HG03103 (cell line): ENCODE measurements at regions not wholly inside any gene's neighbourhood (a gene's known extent, or its start where the extent isn't known, plus 50 kb on each side); places are given as distances from the start of the nearest gene placed in this dataset.
"Not testable (repeated sequence)": the region's sequence is repeated elsewhere in the genome, so short reads cannot be mapped to it uniquely, and the experiment has no call there.

Experiments used
- ATAC-seq: cut with Tn5 transposase; IDR thresholded peaks from one replicate; pipeline ENCODE4 v1.9.1; 2021; ENCODE audit warnings: low read depth; ENCODE audit not compliant: unreplicated experiment

- not testable (repeated sequence) for ATAC-seq
These were observed 318.5 kb downstream of the BCL2L11 start for GRCh38 chr2:111439237-111439636.

GRCh38 chr2:111441614-111442013 is 320.9 kb downstream of the BCL2L11 start:
- not testable (repeated sequence) for ATAC-seq

DNA sequence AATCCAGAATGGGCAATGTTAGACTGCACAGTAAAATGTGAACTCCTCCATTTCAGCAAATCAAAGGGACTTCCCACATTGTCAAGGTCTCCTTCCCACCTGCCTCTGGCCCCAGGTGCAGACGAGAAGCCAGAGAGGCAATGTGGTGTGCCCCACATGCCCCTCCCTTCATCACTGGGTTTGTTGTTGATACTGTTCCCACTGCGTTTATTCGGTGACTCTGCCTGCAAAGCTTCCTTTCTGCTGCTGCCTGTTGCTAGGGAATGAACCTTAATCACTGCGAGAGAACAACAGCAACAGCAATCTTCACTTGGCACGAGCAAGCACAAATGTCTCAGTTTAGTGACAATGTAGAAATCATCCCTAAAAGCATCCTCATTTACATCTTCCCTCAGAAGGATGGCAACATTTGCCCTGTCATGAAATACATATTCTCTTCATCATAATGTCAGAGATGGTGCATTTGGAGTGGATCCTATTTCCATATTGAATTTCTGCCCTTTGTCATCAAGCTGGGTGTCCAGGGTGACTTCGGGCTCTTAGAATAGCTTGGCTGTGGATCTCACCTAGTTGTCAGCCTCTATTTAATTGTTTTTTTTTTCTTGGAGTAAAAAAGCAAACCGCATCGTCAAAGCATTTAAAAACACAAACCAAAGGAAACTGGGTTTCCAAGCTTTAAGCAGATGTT is 322.2 kb downstream of the BCL2L11 start:
- not testable (repeated sequence) for ATAC-seq

- not testable (repeated sequence) for ATAC-seq
These were observed 323.8 kb downstream of the BCL2L11 start for GRCh38 chr2:111444516-111444915.

DNA sequence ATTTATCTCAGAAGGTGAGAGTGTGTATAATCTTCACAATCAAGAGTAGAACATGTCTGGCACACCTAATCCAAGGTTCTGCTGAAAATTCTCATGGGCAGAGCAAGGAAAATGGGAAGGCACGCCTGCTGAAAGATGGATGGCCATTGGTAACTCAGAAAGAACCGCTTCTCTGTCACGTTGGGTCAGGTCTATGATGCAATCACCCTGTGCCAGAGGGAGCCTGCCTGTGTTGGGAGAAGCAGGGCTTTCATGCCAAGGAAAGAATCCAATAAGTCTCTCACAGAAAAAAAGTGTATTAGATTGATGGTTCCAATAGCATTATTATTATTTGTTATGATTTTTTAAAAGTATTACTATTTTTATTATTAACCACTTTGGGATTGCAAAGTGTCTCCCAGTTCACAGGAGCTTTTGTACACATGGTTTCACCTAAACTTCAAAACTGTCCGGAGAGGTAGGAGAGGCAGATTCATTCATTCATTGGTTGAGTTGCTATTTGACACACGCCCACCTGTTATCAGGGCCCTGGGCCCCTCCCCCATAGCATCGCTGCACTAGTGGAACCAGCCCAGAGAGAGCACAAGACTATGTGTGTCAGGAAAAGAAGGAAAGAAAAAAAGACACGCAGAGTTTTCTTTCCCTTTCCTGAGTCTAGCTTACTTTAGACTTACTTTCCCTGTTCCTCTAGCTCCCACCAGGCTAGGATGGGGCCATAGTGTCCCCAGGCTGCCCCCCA is 324.6 kb downstream of the BCL2L11 start:
- not testable (repeated sequence) for ATAC-seq

- ATAC-seq = not testable (repeated sequence)
These were observed 325.2 kb downstream of the BCL2L11 start for GRCh38 chr2:111445941-111446340.

DNA sequence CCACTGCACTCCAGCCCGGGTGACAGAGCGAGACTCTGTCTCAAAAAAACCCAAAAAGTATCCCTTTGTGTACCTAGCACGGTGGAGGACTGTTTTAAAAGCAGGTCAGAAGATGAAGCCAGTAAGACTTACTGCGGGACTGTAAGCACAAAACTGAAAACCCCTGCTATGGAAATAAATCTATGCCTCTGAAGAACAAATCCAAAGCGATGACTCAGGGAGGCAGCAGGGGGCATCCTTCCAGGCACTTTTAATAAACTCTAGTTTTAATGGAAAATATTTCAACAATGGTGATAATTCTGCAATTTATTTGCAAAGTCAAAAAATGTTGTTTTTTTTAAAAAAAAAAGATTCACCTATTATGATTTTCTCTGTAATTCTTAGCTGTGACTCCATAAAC is 326.8 kb downstream of the BCL2L11 start:
- not testable (repeated sequence) for ATAC-seq

DNA sequence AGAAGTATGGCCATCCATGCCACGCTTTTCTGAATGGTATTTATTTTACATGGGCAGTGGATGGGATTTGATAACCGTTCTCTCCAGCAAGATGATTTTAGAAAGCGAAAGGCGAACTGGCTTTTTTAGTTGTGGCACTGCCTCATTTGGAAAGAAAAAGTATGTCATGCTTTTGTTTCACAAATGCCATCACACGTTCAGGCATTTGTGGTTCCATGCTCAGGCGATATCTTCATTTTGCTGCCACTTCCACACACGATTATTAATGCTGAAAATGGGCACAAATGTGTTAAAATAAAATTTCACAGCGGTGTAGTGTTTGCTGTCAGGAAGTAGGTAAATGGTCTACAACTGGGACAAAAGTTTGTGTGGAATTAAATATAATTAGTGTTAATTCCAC is 328.1 kb downstream of the BCL2L11 start:
- not testable (repeated sequence) for ATAC-seq

- ATAC-seq = not testable (repeated sequence)
These were observed 329.8 kb downstream of the BCL2L11 start for GRCh38 chr2:111450526-111450925.

DNA sequence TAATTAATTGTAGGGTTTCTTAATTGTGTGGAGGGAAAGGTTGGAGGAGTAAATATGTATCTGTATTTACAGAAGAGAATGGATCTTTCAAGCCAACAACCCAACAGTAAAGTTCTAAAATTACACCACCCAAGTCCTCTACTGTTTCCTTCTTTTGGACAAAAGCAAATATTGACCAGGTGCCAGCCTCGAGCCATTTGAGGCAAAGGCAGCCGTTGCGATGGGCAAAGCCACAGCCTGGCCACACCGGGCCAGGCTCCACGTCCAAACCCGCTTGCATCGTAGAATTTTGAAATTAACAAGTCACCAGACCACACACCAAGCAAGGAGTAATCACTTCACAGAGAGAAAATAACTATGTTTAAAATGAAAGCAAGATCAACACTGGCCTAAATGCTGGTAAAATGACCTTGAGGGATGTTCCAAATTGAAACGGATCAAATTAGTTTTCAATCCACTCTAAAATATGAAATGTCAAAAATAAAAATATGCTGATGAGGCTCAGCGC is 331.0 kb downstream of the BCL2L11 start:
- ATAC-seq = not testable (repeated sequence)

DNA sequence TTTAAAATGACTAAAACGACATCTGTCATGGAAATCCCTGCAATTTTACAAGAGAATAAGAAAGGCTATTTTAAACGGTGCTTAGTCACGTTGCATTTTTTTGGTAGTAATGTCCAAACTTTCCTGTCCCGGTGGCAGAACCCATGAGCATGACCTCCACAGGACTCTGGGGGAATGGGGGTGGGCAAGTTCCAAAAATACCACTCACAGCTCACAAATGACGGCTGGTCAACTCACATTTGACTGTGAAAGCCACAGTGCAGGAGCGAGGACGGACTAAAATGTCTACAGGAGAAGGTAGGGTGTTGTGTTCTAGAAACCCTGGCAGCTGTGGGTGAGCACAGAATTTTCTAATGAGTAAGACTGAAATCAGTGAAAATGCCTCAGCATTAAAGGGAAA is 331.5 kb downstream of the BCL2L11 start:
- peak; percentile 63 for ATAC-seq

GRCh38 chr2:111453308-111453707 is 332.6 kb downstream of the BCL2L11 start:
- ATAC-seq = not testable (repeated sequence)

DNA sequence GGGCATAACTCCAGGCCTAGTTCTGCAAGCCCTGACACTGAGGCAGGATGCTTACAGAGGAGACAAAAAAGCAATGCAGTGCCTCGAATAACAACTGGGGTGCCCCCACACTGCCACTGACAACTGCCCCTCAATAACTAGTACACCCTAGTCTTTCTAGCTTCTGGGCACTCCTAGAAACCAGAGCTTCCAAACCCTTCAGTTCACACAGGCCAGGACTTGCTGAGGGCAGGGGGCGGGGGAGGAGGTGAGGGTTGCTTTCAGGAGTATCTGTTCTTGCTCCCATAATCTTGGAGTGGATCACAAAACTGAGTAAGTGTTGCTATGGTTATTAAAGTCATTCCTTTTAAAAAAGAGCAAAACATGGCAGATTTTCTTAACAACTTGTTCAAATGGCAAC is 333.1 kb downstream of the BCL2L11 start:
- ATAC-seq = not testable (repeated sequence)

- peak; percentile 75 for ATAC-seq
These were observed 333.7 kb downstream of the BCL2L11 start for GRCh38 chr2:111454404-111454803.

DNA sequence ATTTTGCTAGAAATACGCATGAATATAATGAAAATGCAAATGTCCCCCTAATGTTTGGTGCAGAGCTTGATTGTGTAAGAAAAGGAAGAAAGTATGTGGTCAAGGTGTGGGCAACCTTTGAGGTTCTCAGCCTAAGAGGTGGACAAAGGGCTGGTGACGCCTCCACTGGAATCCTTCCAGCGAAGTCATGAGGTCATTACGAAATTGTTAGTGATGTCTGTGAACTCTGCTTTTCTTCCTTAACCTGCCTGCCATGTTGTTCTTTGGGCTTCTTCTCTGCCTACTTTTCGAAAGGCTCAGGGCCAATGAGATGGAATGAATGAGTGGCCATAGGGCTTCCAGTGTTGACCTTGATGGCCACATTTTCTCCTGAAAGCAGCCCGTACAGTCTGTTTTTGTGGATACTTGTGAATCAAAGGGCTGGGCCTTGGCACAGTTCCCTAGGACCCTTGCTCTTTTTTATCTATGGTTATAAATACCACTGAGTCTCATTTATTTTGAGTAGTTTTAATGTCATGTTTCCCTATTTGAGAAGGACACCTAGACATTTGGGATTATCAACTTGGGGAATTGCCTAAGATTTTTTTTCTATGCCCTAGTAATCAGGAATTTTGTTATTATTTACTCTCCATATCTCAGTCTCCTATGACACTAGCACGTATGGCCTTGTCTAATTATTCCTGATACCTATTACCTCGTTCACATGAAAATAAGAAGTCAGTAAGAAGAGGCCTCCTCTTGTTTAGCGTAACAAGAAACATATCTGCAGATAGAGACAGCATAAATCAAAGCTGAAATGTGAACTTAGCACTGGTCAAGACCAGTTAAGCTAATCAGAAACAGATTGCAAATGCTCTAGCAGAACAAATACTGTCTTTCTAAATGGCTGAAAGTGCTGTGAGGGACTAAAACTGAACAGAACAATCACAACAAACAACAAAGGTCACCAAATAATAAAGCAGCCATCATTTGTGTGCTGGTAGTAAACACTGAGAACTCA is 334.6 kb downstream of the BCL2L11 start:
- not testable (repeated sequence) for ATAC-seq

- not testable (repeated sequence) for ATAC-seq
These were observed 336.5 kb downstream of the BCL2L11 start for GRCh38 chr2:111457191-111457590.

GRCh38 chr2:111460901-111461300 is 340.2 kb downstream of the BCL2L11 start:
- ATAC-seq = not testable (repeated sequence)

DNA sequence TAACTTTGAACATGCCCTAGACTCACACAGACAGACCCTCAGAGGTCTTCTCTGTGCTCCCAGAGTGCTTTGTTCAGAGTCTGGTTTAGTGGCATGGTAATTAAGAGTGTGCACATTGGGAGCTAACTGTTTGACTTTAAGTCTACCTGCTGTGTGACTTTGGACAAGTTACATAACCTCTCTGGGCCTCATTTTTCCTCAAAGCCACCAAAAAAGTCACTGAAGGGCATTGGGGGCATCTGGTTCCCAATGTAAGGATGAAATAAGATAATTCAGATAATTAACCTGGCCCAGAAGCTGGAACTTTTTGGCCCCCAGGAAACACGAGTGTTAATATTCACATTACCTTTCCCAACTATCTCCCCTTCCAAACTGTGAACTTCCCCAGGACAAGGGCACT is 341.1 kb downstream of the BCL2L11 start:
- ATAC-seq = not testable (repeated sequence)

- not testable (repeated sequence) for ATAC-seq
These were observed 341.9 kb downstream of the BCL2L11 start for GRCh38 chr2:111462572-111462971.

GRCh38 chr2:111463238-111463848 is 342.6 kb downstream of the BCL2L11 start:
- not testable (repeated sequence) for ATAC-seq
